HG02763 (cell line): ENCODE measurements at regions not wholly inside any gene's neighbourhood (a gene's known extent, or its start where the extent isn't known, plus 50 kb on each side); places are given as distances from the start of the nearest gene placed in this dataset.
"Not testable (repeated sequence)": the region's sequence is repeated elsewhere in the genome, so short reads cannot be mapped to it uniquely, and the experiment has no call there.

ENCODE experiments used
- ATAC-seq: cut with Tn5 transposase; IDR thresholded peaks from one replicate; pipeline ENCODE4 v1.9.1; 2021; ENCODE audit warnings: mild to moderate bottlenecking, moderate library complexity; ENCODE audit not compliant: unreplicated experiment

DNA sequence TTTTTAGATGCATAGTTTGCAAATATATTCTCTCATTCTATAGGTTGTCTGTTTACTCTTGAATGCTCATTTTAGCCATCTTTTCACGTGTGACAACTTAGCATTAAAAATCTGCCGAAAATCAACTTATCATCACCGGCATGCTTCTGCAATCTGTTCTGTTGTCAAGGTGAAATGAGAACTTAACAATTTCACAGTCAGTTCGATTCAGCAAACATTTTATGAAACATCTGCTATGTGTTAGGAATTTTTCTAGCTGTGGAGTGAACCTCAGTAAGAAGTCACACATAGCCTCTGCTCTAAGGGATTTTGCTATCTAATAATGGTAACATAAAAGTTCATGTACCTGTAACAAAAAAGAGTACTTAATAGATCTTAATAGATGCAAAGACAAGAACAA lies 256.1 kb downstream of the ZWINT start:
- ATAC-seq, result no peak

DNA sequence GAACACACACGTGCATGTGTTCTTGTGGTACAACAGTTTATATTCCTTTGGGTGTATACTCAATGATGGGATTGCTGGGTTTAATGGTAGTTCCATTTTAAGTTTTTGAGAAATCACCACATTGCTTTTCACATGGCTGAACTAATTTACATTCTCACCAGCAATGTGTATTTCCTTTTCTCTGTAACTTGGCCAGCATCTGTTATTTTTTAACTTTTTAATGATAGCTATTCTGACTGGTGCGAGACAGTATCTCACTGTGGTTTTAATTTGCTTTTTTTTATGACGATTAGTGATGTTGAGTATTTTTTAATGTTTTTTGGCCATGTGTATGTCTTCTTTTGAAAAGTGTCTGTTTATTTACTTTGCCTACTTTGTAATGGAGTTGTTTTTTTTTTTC lies 256.6 kb downstream of the ZWINT start:
- no peak for ATAC-seq

DNA sequence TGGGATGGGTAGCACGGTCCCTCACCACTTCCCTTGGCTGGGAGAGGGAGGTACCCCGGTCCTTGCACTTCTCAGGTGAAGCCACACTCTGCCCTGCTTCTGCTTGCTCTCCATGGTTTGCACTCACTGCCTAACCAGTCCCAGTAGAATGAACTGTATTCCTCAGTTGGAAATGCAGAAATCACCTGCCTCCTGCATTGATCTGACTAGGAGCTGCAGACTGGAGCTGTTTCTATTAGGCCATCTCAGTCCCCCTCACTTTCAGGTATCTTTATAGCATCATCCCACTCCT lies 264.9 kb downstream of the ZWINT start:
- no peak for ATAC-seq

DNA sequence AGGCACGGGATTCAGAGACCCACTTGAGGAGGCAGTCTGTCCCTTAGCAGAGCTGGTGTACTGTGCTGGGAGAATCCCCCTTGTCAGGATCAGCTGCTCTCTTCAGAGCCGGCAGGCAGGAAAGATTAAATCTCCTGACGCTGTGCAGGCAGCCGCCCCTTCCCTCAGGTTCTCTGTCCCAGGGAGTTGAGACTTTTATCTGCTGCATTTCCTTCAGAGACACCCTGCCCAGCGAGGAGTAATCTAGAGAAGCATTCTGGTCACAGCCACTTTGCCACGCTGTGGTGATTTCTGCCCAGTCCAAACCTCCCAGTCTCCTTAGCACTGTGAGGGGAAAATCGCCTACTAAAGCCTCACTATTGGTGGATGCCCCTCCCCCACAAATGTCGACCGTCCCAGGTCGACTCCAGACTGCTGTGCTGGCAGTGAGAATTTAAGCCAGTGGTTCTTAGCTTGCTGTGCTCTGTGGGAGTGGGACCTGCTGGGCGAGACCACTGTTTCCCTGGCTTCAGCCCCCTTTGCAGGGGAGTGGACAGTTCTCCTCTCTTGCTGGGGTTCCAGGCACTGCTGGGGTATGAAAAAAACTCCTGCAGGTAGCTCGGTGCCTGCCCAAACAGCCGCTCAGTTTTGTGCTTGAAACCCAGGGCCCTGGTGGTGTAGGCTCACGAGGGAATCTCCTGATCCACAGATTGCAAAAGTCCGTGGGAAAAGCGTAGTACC lies 265.4 kb downstream of the ZWINT start:
- no peak for ATAC-seq

DNA sequence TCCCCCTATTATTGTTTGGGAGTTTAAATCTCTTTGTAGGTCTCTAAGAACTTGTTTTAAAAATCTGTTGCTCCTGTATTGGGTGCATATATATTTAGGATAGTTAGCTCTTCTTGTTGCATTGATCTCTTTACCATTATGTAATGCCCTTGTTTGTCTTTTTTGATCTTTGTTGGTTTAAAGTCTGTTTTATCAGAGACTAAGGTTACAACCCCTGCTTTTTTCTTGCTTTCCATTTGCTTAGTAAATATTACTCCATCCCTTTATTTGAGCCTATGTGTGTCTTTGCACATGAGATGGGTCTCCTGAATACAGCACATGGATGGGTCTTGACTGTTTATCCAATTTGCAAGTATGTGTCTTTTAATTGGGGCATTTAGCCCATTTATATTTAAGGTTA lies 267.4 kb downstream of the ZWINT start:
- ATAC-seq, result not testable (repeated sequence)

DNA sequence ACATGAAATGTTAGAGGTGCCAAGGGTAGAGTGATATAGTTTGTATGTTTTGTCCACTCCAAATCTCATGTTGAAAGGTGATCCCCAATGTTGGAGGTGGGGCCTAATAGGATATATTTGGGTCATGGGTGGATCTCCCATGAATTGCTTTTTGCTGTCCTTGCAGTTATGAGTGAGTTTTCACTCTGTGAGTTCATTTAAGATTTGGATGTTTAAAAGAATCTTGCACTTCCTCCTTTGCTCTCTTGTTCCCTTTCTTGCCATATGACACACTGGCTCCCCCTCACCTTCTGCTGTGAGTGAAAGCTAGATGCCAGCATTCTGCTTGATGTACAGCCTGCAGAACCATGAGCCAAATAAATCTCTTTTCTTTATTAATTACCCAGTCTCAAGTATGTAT lies 269.2 kb downstream of the ZWINT start:
- ATAC-seq, result no peak

DNA sequence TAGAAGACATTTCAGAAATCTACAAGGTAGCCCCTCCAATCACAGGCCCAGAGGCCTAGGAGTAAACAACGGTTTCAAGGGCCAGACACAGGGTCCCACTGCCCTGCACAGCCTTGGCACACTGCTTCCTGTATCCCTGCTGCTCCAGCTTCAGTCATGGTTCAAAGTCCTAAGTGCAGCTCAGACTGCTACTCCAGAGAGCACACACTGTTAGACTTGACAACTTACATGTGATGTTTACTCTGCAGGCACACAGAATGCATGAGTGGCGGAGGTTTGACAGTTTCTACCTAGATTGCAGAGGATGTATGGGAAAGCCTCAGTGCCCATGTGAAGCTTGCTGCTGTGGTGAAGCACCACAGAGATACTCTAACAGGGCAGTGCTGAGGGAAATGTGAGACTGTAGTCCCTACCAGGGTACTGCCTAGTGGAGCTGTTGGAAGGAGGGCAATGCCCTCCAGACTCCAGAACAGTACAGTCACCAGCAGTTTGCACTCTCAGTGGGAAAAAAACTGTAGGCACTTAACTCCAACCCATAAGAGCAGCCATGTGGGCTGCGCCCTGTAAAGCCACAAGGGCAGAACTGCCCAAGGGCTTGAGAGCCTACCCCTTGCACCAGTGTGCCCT lies 270.0 kb downstream of the ZWINT start:
- no peak for ATAC-seq

DNA sequence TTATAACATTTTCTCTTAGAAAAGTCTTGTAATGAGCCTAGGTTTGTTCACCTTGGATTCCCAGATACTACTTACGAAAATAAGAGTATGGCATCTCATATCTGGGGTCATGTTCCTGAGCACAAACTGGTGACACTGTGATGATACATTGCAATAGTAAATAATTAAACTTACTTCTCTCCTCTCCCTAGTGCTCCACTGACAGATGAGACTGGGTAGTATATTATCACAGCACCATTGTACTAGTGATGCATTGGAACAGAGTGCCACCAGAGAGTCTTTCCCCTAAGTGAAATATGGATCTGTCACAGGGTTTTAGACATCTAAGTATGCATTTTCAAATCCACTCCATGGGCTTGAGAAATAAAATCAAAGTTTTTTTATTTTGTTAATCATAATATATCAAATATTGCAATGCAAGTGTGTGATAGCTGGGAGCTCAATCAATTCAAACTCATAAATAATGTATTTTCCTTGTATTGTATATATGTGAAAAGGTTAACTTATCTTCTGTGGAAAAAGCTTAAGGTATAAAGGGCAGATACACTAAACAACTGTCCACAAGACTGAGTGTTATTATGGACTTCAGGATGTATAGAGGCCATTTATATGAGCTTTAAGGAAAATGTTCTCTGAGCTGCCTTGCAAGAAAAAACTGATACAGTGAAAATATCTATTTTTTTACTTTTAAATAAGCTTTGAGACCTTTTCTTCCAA lies 275.5 kb downstream of the ZWINT start:
- ATAC-seq, result no peak

DNA sequence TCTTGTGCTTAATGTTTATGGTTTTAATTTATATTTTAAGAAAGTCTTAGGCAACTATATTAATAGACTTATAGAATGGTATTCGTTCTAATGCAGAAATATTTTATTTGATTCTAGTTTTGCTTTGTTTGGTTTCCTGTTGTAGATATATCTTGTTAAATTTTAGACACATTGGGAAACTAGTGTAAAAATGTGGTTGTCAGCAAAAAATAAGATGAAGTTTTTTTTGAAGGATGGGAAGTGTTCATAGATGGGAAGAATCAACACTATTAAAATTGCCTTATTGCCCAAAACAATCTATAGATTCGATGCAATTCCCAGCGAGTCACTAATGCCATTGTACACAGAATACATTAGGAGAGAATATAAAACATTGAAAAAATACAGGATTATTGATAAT lies 278.9 kb downstream of the ZWINT start:
- no peak for ATAC-seq

DNA sequence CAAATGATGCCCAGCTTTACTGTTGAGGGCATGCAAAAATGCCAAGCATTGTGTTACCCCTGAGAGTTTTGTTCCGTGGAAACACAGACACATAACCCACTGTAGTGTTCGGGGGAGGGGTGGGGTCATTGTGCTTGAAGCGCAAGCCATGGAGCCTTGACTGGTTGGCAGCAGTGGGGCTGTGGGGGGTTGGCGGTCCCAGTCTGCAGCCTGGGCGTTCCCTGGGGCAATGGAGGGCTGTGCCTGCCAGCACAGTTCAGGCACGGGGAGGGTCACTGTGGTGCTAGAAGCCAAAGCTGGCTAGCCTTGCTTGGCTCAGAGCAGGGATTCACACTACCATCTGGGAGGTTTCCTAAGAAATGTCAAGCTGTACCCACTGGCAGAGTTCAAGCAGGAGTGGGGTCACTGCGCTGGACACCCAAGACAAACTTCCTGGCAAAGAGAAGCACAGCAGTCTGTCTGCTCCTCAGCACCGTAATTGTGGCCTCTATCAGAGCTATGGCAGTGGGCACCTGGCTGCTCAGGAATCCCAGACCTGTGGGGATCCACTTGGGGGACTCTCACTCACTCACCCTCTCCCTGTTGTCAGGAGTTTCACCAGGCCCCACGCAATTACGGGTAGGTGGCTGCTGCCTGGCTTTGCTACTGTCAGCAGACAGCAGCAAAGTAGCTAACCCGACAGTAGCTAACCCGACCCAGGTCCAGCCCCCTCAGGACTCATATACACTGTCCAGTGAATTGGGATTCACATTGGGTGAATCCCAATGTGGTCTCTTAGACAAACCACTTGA lies 292.4 kb downstream of the ZWINT start:
- ATAC-seq, result no peak

DNA sequence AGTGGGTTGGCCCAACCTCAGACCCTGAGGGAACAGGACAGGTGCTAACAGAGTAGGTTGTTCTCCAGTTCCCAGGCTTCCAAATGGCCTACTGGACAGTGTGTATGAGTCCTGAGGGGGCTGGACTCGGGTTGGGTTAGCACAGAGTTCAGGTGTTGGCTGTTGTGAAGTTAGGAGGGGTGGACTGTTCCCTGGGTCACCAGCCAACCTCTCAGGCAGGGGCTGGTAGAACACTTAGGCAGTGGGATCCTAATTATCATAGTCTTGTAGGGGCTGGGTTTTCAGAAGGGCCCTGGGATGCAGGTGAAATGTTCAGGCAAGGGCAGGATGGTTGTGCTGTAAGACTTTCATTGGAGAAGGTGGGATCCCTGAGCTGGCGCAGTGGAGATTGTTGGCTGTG lies 293.0 kb downstream of the ZWINT start:
- ATAC-seq, result no peak

DNA sequence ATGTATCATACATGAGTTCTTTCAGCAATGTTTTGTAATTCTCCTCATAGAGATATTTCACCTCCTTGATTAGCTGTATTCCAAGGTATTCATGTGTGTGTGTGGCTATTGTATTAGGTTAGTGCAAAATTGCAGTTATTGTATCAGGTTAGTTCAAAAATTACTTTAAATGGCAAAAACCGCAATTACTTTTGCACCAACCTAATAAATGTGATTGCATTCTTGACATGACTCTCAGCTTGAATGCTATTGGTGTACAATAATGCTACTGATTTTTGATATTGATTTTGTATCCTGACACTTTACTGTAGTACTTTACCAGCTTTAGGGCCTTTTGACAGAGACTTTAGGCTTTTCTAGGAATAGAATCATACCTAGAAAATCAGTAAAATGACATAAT lies 297.4 kb downstream of the ZWINT start:
- ATAC-seq, result no peak

DNA sequence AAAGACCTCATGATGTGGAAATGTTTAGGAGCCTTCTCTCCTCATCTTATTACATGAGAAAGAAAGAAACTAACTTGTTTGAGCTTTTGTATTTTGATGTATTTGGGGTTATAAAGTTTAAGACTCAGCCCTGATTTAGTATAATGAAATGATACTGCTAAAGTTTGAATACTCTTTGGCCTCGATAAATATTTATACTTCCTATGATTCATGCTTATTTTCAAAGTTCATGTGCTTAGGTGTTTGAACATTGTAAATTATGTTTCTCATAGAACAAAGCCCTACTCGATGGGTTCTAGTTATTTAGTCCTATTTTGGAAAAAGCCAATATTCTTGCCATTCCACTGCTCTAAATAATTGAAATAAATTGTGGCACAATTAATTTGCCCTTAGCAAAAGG lies 303.2 kb downstream of the ZWINT start:
- no peak for ATAC-seq

DNA sequence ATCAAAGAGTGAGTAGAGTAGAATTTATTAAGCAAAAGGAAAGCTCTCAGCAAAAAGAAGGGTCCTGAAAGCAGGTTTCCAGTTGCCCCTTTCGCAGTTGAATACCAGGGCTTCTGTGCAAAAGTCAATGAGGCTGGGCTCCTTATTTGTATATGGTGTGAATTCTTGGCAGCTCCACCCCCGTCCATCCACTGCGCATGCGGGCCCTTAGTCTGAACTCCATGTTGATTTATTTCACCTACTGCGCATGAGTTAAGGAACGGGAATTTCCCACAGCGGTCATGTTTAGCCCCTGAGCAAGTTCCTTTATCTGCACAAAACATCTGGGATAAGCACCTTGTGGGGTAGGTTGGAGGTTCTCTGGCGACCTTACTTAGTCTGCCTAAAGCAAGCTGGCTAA lies 325.6 kb downstream of the ZWINT start:
- ATAC-seq, result no peak

DNA sequence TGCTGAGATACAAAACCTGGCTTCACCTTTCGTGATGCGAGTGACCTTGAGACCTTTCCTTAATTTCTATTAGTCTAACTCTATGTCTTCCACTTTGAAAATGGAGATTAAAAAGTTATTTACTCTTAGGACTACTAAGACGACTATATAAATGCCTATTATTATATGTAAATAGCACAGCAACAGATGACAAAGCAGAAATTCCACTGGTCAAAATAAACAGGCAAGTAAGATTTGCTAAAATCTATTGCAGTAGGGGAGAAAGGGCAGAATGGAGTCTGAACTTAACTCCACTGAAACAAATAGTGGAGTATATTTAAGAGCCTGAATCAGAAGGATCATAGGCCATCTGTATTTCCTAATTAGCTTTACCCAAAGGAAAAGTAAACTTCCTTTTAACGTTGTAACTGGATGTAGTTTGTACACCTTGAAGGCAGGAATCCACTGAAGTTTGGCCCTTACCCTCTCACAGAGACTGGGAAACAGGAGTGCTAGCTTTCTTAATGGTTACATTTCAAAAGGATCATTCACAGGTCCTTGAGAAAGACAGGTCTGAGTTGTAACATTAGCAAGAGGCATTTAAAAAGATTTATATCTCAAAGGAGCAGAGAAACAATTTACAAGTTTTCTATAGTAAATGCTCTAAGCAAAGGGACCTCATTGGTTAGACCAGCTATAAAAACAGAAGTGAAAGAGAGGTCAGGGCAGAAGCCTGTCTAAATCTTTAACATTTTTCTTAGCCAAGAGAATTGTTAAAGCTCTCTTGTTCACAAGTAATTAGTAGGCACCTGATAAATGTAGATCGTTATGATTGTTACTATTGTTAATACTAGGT lies 332.5 kb downstream of the ZWINT start:
- ATAC-seq, result no peak

DNA sequence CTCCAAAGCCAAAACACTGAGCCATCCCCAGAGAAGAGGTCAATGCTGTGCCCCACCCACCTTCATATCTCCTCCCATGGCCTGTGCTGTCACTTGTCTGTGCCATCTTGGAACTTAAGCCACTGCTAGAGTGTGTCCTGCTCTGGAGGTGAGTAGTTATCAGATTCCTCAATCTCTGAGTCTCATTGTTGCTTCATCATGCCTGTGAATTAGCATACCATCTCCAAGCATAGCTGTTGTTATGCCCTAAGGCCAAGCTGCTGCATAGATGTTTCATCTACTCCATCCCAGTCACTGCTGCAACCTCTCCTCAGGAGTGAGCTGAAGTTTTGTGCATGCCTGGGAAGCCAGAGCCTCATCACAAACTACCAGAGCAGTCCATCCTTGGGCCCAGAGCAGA lies 349.0 kb downstream of the ZWINT start:
- no peak for ATAC-seq

DNA sequence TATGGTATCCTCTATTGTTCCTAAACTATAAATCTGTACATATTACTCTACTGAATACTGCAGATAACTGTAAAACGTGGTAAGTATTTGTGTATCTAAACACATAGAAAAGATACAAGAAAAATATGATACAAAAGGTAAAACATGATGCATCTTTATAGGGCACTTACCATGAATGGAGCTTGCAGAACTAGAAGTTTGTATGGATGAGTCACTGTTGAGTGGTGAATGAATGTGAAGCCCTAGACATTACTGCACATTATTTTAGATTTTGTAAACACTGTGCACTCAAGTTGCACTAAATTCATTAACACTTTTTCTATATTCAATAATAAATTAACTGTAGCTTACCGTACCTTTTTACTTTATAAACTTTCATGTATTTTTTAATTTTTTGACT lies 357.5 kb downstream of the ZWINT start:
- no peak for ATAC-seq

DNA sequence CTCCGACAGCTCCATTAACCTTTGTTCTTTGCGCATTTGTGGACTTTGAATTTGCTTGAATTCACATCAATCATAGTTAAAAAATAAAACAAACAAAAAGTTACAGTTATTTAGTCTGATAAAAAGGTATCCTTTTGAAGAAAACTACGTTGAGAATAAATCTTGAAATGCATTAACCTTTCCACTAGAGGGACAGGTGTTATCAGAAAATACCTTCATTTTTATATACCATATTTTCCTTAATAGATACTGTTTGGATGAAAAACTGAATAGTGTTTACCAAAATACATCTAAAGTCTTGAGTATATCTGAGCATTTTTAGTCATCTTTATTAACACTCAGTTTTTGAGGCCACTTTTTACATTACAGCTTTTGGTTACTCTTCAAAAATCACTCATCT lies 371.9 kb downstream of the ZWINT start:
- ATAC-seq, result no peak

DNA sequence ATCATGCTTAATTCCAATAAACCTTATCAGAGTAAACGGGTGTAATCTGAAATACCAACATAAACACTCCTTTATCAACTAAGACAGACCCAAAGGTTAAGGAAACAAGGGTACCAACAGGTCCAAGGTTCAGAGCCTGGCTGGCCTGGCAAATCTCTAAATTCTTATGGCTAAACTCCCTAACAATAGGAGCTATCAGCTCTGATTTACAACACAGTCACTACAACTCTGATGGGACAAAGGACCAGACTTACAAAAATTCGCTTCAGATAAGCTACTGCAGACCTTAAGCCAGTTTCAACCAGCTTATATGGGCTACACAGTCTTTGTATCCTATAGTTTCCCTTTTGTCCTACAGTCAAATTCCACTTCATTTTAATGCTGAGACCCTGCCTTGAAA lies 381.9 kb downstream of the ZWINT start:
- ATAC-seq, result no peak

DNA sequence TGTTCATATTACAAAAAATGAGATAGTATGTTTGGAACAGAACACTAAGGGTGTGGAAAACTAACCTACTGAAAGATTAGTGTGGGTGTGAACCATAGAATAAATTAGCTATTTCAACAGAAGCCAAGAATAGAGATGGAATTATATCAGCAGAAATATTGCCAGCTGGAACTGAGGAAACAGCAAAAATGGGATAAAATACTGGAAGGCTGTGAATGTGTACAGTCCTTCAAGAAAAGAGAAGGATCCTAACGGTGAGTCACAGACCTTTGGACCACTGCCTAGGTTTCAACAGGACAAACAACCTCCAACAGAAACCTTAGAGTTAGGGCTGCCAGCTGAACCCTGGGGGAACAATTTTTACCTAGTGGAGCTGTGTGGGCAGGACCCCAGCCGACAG lies 395.0 kb downstream of the ZWINT start:
- no peak for ATAC-seq

DNA sequence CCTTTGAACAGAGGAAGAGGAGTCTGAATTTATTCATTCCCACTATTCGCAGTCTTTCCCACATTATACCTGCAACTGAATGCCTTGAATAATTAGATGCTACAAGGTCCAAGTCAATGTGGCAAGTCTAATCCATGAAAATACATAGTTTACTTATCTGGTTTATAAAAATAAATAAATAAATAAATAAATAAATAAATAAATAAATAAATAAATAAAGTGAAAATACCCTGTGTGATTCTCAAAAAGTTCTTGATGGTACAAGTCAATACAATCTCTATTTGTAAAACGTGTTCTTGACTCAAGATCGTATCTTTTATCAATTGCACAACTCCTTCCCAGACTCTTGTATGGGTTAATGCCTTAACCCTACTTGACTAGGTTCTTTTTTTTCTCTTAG lies 417.7 kb downstream of the ZWINT start:
- no peak for ATAC-seq
